ENCODE measurements at regions not wholly inside any gene's neighbourhood (a gene's known extent, or its start where the extent isn't known, plus 50 kb on each side); places are given as distances from the start of the nearest gene placed in this dataset.
A peak's percentile ranks its signal among the peaks of the same experiment; 100 is the strongest.
"Not testable (repeated sequence)": the region's sequence is repeated elsewhere in the genome, so short reads cannot be mapped to it uniquely, and the experiment has no call there.

GRCh38 chr6:121680058-121680457 is 244.6 kb downstream of the GJA1 start:
- DNase-seq (ENCODE audit: low read depth): no peak
- TF ChIP-seq, protein P1, sequence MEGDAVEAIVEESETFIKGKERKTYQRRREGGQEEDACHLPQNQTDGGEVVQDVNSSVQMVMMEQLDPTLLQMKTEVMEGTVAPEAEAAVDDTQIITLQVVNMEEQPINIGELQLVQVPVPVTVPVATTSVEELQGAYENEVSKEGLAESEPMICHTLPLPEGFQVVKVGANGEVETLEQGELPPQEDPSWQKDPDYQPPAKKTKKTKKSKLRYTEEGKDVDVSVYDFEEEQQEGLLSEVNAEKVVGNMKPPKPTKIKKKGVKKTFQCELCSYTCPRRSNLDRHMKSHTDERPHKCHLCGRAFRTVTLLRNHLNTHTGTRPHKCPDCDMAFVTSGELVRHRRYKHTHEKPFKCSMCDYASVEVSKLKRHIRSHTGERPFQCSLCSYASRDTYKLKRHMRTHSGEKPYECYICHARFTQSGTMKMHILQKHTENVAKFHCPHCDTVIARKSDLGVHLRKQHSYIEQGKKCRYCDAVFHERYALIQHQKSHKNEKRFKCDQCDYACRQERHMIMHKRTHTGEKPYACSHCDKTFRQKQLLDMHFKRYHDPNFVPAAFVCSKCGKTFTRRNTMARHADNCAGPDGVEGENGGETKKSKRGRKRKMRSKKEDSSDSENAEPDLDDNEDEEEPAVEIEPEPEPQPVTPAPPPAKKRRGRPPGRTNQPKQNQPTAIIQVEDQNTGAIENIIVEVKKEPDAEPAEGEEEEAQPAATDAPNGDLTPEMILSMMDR (conservative IDR thresholded peaks at IDR 0.05; ENCODE audit: low read depth, low read length): no peak

DNA sequence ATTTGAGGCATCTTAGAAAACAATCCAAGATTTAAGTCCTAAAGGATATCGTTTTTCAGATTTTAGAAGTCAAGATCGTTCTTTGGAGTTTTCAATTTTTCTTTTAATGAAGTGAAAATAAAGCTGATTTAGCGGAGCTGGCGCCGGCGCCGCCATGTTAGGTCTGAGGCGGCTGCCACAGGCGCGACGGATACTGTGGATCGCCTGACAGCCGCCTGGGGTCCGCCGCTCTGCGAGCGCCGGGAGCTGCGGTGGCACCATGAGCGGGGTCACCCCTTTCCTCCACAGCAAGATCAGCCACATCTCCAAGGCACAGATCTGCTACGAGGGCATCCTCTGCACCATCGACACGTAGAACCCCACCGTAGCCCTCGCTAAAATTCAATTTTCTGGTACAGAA is 247.2 kb downstream of the GJA1 start:
- TF ChIP-seq, protein P1 (conservative IDR thresholded peaks at IDR 0.05; ENCODE audit: low read depth, low read length): no peak
- H3K4me3 ChIP-seq (ENCODE audit: low read depth, low read length): no peak overlapping the region
- no peak for DNase-seq (ENCODE audit: low read depth)

More at GRCh38 chr6:121680058-121680457, 244.6 kb downstream of the GJA1 start:
- H3K4me3 ChIP-seq (ENCODE audit: low read depth, low read length): no peak overlapping the region

DNA sequence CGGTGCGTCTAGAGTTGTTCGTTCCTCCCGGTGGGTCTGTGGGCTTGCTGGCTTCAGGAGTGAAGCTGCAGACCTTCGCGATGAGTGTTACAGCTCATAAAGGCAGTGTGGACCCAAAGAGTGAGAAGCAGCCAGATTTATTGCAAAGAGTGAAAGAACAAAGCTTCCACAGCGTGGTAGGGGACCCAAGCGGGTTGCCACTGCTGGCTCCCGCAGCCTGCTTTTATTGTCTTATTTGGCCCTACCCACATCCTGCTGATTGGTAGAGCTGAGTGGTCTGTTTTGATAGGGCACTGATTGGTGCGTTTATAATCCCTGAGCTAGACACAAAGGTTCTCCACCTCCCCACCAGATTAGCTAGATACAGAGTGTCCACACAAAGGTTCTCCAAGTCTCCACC is 250.4 kb downstream of the GJA1 start:
- not testable (repeated sequence) for H3K4me3 ChIP-seq (ENCODE audit: low read depth, low read length); DNase-seq (ENCODE audit: low read depth)

DNA sequence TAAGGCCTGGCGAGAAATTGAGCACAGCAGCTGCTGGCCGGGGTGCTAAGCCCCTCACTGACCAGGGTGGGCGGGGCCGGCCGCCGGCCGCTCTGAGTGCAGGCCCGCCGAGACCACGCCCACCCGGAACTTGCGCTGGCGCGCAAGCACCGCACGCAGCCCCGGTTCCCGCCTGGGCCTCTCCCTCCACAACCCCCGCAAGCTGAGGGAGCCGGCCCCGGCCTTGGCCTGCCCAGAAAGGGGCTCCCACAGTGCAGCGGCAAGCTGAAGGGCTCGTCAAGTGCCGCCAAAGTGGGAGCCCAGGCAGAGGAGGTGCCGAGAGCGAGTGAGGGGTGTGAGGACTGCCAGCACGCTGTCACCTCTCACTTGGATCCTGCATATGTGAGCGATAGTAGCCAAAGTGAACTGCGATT is 251.2 kb downstream of the GJA1 start:
- no peak for DNase-seq (ENCODE audit: low read depth)
- TF ChIP-seq, protein P1 (conservative IDR thresholded peaks at IDR 0.05; ENCODE audit: low read depth, low read length): no peak

DNA sequence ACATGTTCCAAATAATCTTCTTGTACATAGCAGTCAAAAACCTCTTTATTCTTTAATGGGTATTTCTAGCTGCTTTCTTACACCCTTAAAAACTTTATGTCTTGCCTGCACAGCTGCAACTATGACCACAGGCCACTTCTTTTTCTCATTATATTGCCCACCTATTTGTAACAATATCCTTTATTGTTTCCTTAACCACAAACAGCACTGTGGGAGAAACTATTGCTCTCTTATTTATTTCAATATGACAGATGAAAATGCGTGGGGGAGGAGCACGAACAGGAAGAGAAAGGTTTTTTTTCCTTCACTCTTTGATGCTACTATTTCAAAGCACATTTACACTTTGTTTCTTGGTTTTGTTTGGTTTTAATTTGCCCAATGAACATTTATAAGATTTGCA is 253.5 kb downstream of the GJA1 start:
- no peak overlapping the region for H3K4me3 ChIP-seq (ENCODE audit: low read depth, low read length)
- TF ChIP-seq, protein P1 (conservative IDR thresholded peaks at IDR 0.05; ENCODE audit: low read depth, low read length): no peak
- no peak for DNase-seq (ENCODE audit: low read depth)

More for the DNA sequence above, 251.2 kb downstream of the GJA1 start:
- peak overlapping the region; percentile 42 for H3K4me3 ChIP-seq (ENCODE audit: low read depth, low read length)

- H3K4me3 ChIP-seq (ENCODE audit: low read depth, low read length): no peak overlapping the region
- TF ChIP-seq, protein P1 (conservative IDR thresholded peaks at IDR 0.05; ENCODE audit: low read depth, low read length): no peak
- DNase-seq (ENCODE audit: low read depth): no peak
These were observed 255.7 kb downstream of the GJA1 start for GRCh38 chr6:121691126-121691551.

GRCh38 chr6:121694389-121694788 is 258.9 kb downstream of the GJA1 start:
- peak; percentile 62 for DNase-seq (ENCODE audit: low read depth)
- no peak overlapping the region for H3K4me3 ChIP-seq (ENCODE audit: low read depth, low read length)
- TF ChIP-seq, protein P1 (conservative IDR thresholded peaks at IDR 0.05; ENCODE audit: low read depth, low read length): no peak

Measured in choroid plexus epithelial cell (primary cell).